PC-3 (cell line): ENCODE measurements at regions not wholly inside any gene's neighbourhood (a gene's known extent, or its start where the extent isn't known, plus 50 kb on each side); places are given as distances from the start of the nearest gene placed in this dataset.

Source experiments
- ATAC-seq: fragments of 200-7000 bp; cut with Tn5 transposase; 2 replicates; pipeline ENCODE4 v1.9.1; 2020; ENCODE audit warnings: mild to moderate bottlenecking, moderate library complexity
- BruUV-seq: library from RNA; stranded (reverse); fragments of 400-500 nt; replicated peaks from 2 replicates; lab custom pipeline; 2021; lab: Mats Ljungman, UMichigan
- CTCF ChIA-PET: fragments of 300-600 bp; sonication (Branson Sonifier 250); formaldehyde crosslinking; loops from one replicate; lab custom pipeline; 2022; ENCODE audit warnings: antibody characterized with exemption; lab: Charles Lee
- POLR2A ChIA-PET: fragments of 300-600 bp; sonication (Branson Sonifier 250); formaldehyde crosslinking; loops from one replicate; lab custom pipeline; 2022; ENCODE audit warnings: antibody characterized with exemption; ENCODE audit not compliant: unreplicated experiment; lab: Charles Lee
- DNase-seq: peaks from one replicate; pipeline ENCODE4 v3.0.0-alpha.2; 2015
- H2AFZ ChIP-seq: fragments of 300-600 bp; sonication (generic); 2 replicates; pipeline ENCODE4 v1.6.0; 2016; ENCODE audit warnings: antibody characterized with exemption, low read length
- H3F3A ChIP-seq: fragments of 300-600 bp; sonication (generic); one replicate; pipeline ENCODE4 v1.6.0; 2017; ENCODE audit warnings: antibody characterized with exemption, low read length, control low read depth, mild to moderate bottlenecking; ENCODE audit not compliant: unreplicated experiment
- H3K27ac ChIP-seq: fragments of 300-600 bp; sonication (generic); 2 replicates; pipeline ENCODE4 v1.5.1; 2016; ENCODE audit warnings: mild to moderate bottlenecking, low read length
- H3K27me3 ChIP-seq: fragments of 300-600 bp; sonication (generic); 2 replicates; pipeline ENCODE4 v1.6.1; 2016; ENCODE audit warnings: low read length, mixed read lengths
- H3K36me3 ChIP-seq: fragments of 300-600 bp; sonication (generic); 2 replicates; pipeline ENCODE4 v1.6.1; 2016; ENCODE audit warnings: low read depth, mixed run types, low read length, mixed read lengths
- H3K4me1 ChIP-seq: fragments of 300-600 bp; sonication (generic); 2 replicates; pipeline ENCODE4 v1.5.1; 2016; ENCODE audit warnings: low read length; ENCODE audit not compliant: insufficient read depth
- H3K4me2 ChIP-seq: fragments of 300-600 bp; sonication (generic); 2 replicates; pipeline ENCODE4 v1.6.0; 2016; ENCODE audit warnings: low read length
- H3K4me3 ChIP-seq: fragments of 300-600 bp; sonication (generic); 2 replicates; pipeline ENCODE4 v1.5.1; 2016; ENCODE audit warnings: mild to moderate bottlenecking, low read length, mixed read lengths
- H3K79me2 ChIP-seq: fragments of 300-600 bp; sonication (generic); 2 replicates; pipeline ENCODE4 v1.6.1; 2017; ENCODE audit warnings: low read length, mixed read lengths
- H3K9ac ChIP-seq: fragments of 300-600 bp; sonication (generic); 2 replicates; pipeline ENCODE4 v1.6.0; 2016; ENCODE audit warnings: mild to moderate bottlenecking, low read length
- H3K9me2 ChIP-seq: fragments of 300-600 bp; sonication (generic); replicated peaks from 2 replicates; pipeline ENCODE4 v1.6.1; 2016; ENCODE audit warnings: mixed run types, low read length, mixed read lengths
- H3K9me3 ChIP-seq: fragments of 300-600 bp; sonication (generic); 2 replicates; pipeline ENCODE4 v1.6.1; 2016; ENCODE audit warnings: low read length, mixed read lengths
- H4K20me1 ChIP-seq: fragments of 300-600 bp; sonication (generic); 2 replicates; pipeline ENCODE4 v1.6.1; 2016; ENCODE audit warnings: low read length, mixed read lengths
- EZH2 ChIP-seq: fragments of 300-600 bp; sonication (generic); IDR thresholded peaks from one replicate; pipeline ENCODE4 v1.6.1; 2017; ENCODE audit warnings: antibody characterized with exemption, mild to moderate bottlenecking, low read length; ENCODE audit not compliant: unreplicated experiment
- EZH2phosphoT487 ChIP-seq: fragments of 300-600 bp; sonication (generic); IDR thresholded peaks from 2 replicates; pipeline ENCODE4 v1.6.1; 2018; ENCODE audit warnings: mild to moderate bottlenecking, antibody characterized with exemption, low read length, borderline replicate concordance
- intact Hi-C: fragments of 100-400 bp; cut with micrococcal nuclease; formaldehyde crosslinking; loops from 2 replicates; pipeline ENCODE4 v1.9.0; 2023
- TF ChIP-seq, protein P1 (sequence below): fragments of 300-600 bp; sonication (generic); conservative IDR thresholded peaks from 2 replicates; pipeline ENCODE4 v1.5.1; 2017; ENCODE audit warnings: antibody characterized with exemption, low read depth, mild to moderate bottlenecking, low read length

DNA sequence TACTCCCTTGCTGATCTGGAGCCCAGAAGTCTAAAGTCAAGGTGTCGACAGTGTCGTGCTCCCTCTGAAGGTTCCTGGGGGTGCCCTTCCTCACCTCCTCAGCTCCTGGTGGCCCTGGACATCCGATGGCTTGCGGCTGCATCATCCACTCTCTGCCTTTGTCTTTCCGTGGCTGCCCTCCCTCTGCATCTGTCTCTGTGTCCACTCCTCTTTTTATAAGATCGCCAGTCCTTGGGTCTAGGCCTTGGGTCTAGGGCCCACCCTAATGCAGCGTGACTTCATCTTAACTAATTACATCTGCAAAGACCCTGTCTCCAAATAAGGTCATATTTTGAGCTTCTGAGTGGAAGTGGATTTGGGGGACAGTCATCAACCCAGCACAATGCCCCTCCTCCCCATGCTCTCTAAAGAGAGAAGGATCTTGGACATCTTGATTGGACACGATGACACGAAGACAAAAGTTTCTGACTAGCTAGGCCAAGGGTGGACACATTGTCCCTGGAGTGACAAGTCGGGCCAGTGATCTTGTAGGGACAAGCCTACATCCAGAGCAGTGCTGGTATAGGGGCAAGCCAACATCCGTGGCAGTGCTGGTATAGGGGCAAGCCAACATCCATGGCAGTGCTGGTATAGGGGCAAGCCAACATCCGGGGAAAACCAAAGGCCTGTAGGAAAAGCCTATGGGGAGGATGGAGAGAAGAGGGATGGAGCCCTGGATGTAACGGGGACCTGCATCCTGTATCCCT lies 93.9 kb upstream of the DIO3 start:
- DNase-seq (no peak), ATAC-seq (no peak)
- Histone ChIP-seq H3K9me2 (no peaks in the 10 kb centered on the region), H3K36me3 (peaks cover 20% of the 10 kb centered on the region), H2AFZ (no peak overlapping the region), H3K79me2 (0 out of 2 replicates have a peak, but pooled peaks cover 3% of the 10 kb centered on the region), H3K27me3 (no peaks in the 10 kb centered on the region), H3K4me3 (no peak overlapping the region), H3F3A (no peaks in the 10 kb centered on the region), H3K9ac (no peak overlapping the region), H3K27ac (no peak overlapping the region), H3K9me3 (no peaks in the 10 kb centered on the region), H4K20me1 (no peaks in the 10 kb centered on the region), H3K4me2 (no peak overlapping the region), H3K4me1 (peaks cover 10% of the 10 kb centered on the region)
- TF ChIP-seq, protein P1, sequence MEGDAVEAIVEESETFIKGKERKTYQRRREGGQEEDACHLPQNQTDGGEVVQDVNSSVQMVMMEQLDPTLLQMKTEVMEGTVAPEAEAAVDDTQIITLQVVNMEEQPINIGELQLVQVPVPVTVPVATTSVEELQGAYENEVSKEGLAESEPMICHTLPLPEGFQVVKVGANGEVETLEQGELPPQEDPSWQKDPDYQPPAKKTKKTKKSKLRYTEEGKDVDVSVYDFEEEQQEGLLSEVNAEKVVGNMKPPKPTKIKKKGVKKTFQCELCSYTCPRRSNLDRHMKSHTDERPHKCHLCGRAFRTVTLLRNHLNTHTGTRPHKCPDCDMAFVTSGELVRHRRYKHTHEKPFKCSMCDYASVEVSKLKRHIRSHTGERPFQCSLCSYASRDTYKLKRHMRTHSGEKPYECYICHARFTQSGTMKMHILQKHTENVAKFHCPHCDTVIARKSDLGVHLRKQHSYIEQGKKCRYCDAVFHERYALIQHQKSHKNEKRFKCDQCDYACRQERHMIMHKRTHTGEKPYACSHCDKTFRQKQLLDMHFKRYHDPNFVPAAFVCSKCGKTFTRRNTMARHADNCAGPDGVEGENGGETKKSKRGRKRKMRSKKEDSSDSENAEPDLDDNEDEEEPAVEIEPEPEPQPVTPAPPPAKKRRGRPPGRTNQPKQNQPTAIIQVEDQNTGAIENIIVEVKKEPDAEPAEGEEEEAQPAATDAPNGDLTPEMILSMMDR: no peak
- TF ChIP-seq EZH2phosphoT487: no peak
- TF ChIP-seq EZH2: no peak
- CTCF ChIA-PET: no interaction called here
- BruUV-seq: no TSS peak
- POLR2A ChIA-PET: no interaction called here
- intact Hi-C loops: no loop called here

GRCh38 chr14:101469382-101470247 lies 91.7 kb upstream of the DIO3 start:
- POLR2A ChIA-PET: no interaction called here
- TF ChIP-seq, protein P1: no peak
- no peak for TF ChIP-seq EZH2
- no peaks in the 10 kb centered on the region for H3F3A ChIP-seq
- H3K4me2 ChIP-seq: no peak overlapping the region
- H2AFZ ChIP-seq: no peak overlapping the region
- DNase-seq (no peak), ATAC-seq (no peak)
- H3K9me2 ChIP-seq: no peaks in the 10 kb centered on the region
- intact Hi-C loops: no loop called here
- H3K79me2 ChIP-seq: peaks cover 23% of the 10 kb centered on the region
- H3K27me3 ChIP-seq: no peaks in the 10 kb centered on the region
- peaks cover 20% of the 10 kb centered on the region for H3K36me3 ChIP-seq
- H3K4me1 ChIP-seq: peaks cover 6% of the 10 kb centered on the region
- H3K27ac ChIP-seq: no peak overlapping the region
- H3K4me3 ChIP-seq: no peak overlapping the region
- H3K9ac ChIP-seq: no peak overlapping the region
- no TSS peak for BruUV-seq
- no peaks in the 10 kb centered on the region for H3K9me3 ChIP-seq
- CTCF ChIA-PET: no interaction called here
- H4K20me1 ChIP-seq: no peaks in the 10 kb centered on the region
